Type B pancreatic cell (in vitro differentiated cells): ENCODE measurements at regions not wholly inside any gene's neighbourhood (a gene's known extent, or its start where the extent isn't known, plus 50 kb on each side); places are given as distances from the start of the nearest gene placed in this dataset.

Experiments
- DNase-seq: peaks from one replicate; pipeline ENCODE4 v3.0.0; 2021; ENCODE audit warnings: mixed read lengths; ENCODE audit not compliant: unreplicated experiment; ENCODE audit errors: extremely low spot score
- H3K27ac Mint-ChIP-seq: 2 replicates; pipeline ENCODE4 v1.8.0; 2021; ENCODE audit warnings: mild to moderate bottlenecking, mixed read lengths
- H3K27me3 Mint-ChIP-seq: 2 replicates; pipeline ENCODE4 v1.8.0; 2021; ENCODE audit warnings: mixed read lengths
- H3K36me3 Mint-ChIP-seq: 2 replicates; pipeline ENCODE4 v1.8.0; 2021; ENCODE audit warnings: mixed read lengths
- H3K4me1 Mint-ChIP-seq: one replicate; pipeline ENCODE4 v1.8.0; 2021; ENCODE audit warnings: mixed read lengths; ENCODE audit not compliant: unreplicated experiment
- H3K4me3 Mint-ChIP-seq: 2 replicates; pipeline ENCODE4 v1.8.0; 2021; ENCODE audit warnings: mild to moderate bottlenecking, mixed read lengths
- H3K9me3 Mint-ChIP-seq: 2 replicates; pipeline ENCODE4 v1.8.0; 2021; ENCODE audit warnings: mixed read lengths
- CTCF ChIP-seq: fragments of 200-600 bp; sonication (generic); conservative IDR thresholded peaks from 2 replicates; pipeline ENCODE4 v1.5.0; 2021; ENCODE audit warnings: antibody characterized with exemption, mild to moderate bottlenecking

DNA sequence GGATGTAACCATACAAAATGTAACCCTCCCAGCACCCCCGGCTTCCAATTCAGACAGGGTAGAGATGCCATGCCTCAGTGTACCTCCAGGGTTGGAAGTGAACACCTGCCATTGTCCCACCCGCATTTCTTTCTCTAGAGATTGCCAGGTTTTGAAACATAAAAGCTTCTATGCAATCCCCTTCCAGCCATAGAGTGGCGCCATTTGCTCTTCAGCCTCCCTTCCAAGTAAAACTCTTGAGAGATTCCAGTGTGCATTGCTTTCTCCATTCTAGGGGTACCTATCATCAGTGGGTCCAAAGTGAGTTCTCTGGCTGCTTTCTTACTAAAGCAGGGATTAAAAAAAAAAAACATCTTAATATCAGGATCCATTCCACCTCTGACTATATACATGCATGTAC lies 133.1 kb upstream of the RPL38 start:
- Mint-ChIP-seq H3K4me3 (no peak overlapping the region), H3K9me3 (peaks cover 11% of the 10 kb centered on the region), H3K27me3 (peaks cover 3% of the 10 kb centered on the region), H3K36me3 (no peaks in the 10 kb centered on the region), H3K4me1 (no peaks in the 10 kb centered on the region), H3K27ac (no peak overlapping the region)
- TF ChIP-seq CTCF, result no peak
- DNase-seq, result no peak

DNA sequence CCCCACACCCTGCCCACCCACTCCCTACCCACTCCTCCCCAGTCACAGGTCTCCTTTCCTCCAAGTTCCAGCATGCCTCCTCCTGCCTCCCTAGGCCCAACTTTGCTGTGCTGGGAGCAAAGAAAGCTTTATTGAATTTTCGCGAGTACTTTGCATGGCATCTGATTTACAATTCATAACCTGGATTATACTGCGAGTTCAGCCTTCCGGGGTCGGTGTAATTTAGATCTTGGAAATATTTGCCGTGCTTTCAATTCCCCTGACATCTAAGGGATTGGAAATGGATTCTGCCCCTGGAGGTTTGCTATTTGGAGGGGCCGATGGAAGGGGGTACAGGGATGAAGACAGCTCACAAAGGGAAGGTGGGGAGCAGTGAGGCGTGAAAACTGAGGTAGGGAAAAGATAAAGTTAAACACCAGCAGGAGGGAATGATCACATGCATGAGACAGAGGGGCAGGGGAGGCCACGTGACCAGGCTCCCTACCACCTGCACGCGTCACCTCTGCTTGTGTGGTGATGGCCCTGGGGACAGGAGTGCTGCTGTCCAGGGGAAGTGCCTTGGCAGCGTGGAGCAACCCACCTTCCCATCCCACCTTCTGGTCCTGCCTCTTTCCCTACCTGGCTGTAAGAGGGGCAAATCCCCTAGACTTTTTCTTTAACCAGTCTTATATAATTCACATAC lies 132.3 kb upstream of the RPL38 start:
- no peak overlapping the region for H3K4me3 Mint-ChIP-seq
- TF ChIP-seq CTCF, result no peak
- H3K27ac Mint-ChIP-seq, result no peak overlapping the region
- no peak for DNase-seq
- H3K9me3 Mint-ChIP-seq, result peaks cover 11% of the 10 kb centered on the region
- H3K4me1 Mint-ChIP-seq, result no peaks in the 10 kb centered on the region
- H3K27me3 Mint-ChIP-seq, result peaks cover 3% of the 10 kb centered on the region
- H3K36me3 Mint-ChIP-seq, result no peaks in the 10 kb centered on the region

DNA sequence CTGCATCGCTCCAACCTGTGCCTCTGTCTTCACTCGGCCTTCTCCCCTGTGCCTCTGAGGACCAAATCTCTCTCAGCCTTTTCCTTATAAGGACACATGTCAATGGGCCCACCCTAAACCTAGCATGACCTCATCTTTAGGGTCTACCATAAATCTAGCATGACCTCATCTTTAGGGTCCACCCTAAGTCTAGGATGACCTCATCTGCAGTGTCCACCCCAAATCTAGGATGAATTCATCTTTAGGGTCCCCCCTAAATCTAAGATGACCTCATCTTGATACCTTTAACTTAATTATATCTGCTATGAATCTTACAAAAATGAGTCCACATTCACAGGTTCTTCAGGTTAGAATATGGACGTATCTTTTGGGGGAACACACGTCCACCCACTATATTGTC lies 131.1 kb upstream of the RPL38 start:
- no peak for TF ChIP-seq CTCF
- H3K4me3 Mint-ChIP-seq, result no peak overlapping the region

GRCh38 chr17:74076446-74076845 lies 127.0 kb upstream of the RPL38 start:
- no peaks in the 10 kb centered on the region for H3K36me3 Mint-ChIP-seq
- DNase-seq, result no peak
- peaks cover 9% of the 10 kb centered on the region for H3K4me1 Mint-ChIP-seq
- H3K4me3 Mint-ChIP-seq, result no peak overlapping the region
- H3K27ac Mint-ChIP-seq, result no peak overlapping the region
- H3K9me3 Mint-ChIP-seq, result peaks cover 11% of the 10 kb centered on the region
- peaks cover 18% of the 10 kb centered on the region for H3K27me3 Mint-ChIP-seq
- TF ChIP-seq CTCF, result no peak

More for the DNA sequence above, 131.1 kb upstream of the RPL38 start:
- H3K9me3 Mint-ChIP-seq, result peaks cover 11% of the 10 kb centered on the region
- DNase-seq, result no peak
- no peaks in the 10 kb centered on the region for H3K4me1 Mint-ChIP-seq
- H3K27me3 Mint-ChIP-seq, result peaks cover 3% of the 10 kb centered on the region
- no peaks in the 10 kb centered on the region for H3K36me3 Mint-ChIP-seq
- H3K27ac Mint-ChIP-seq, result no peak overlapping the region

DNA sequence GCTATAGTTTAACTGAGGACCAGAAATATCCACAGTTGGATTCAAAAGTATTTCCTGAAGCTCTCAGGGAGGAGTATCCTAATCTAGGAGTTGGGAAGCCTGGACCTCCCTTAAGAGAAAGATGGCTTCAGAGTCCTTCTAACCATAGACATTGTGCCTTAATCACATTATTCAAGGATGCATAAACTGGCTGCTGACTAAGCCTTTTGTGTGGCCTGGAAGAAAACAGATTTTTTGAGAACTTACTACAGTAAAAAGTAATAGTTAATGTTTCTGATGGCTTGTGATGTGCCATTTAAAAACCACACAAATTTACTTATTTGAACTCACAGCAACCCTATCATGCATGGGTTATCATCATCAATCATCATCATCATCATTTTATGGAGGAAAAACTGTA lies 126.2 kb upstream of the RPL38 start:
- no peak for TF ChIP-seq CTCF
- no peak overlapping the region for H3K27ac Mint-ChIP-seq
- no peaks in the 10 kb centered on the region for H3K36me3 Mint-ChIP-seq
- H3K4me3 Mint-ChIP-seq, result no peak overlapping the region
- DNase-seq, result no peak
- H3K4me1 Mint-ChIP-seq, result peaks cover 9% of the 10 kb centered on the region
- H3K27me3 Mint-ChIP-seq, result peaks cover 25% of the 10 kb centered on the region
- H3K9me3 Mint-ChIP-seq, result peaks cover 9% of the 10 kb centered on the region
